ENCODE measurements at regions not wholly inside any gene's neighbourhood (a gene's known extent, or its start where the extent isn't known, plus 50 kb on each side); places are given as distances from the start of the nearest gene placed in this dataset.

GRCh38 chr17:77867308-77867781, 91.2 kb upstream of the TNRC6C start:
- no peak for DNase-seq

- DNase-seq = no peak
Observed at GRCh38 chr17:77867976-77868713, 90.4 kb upstream of the TNRC6C start.

GRCh38 chr17:77869041-77869599, 89.4 kb upstream of the TNRC6C start:
- DNase-seq = no peak

GRCh38 chr17:77869665-77870132, 88.8 kb upstream of the TNRC6C start:
- no peak for DNase-seq

- no peak for DNase-seq
Observed at GRCh38 chr17:77872199-77872598, 86.3 kb upstream of the TNRC6C start.

GRCh38 chr17:77872714-77873499, 85.6 kb upstream of the TNRC6C start:
- no peak for DNase-seq

- no peak for DNase-seq
Observed at GRCh38 chr17:77873500-77874302, 84.8 kb upstream of the TNRC6C start.

GRCh38 chr17:77874303-77875050, 84.0 kb upstream of the TNRC6C start:
- DNase-seq = no peak

GRCh38 chr17:77875051-77875780, 83.3 kb upstream of the TNRC6C start:
- no peak for DNase-seq

- no peak for DNase-seq
Observed at GRCh38 chr17:77875881-77876509, 82.5 kb upstream of the TNRC6C start.

GRCh38 chr17:77877036-77877435, 81.5 kb upstream of the TNRC6C start:
- DNase-seq = no peak

- DNase-seq = no peak
Observed at GRCh38 chr17:77877646-77878355, 80.7 kb upstream of the TNRC6C start.

GRCh38 chr17:77879226-77879895, 79.1 kb upstream of the TNRC6C start:
- no peak for DNase-seq

GRCh38 chr17:77879896-77880280, 78.6 kb upstream of the TNRC6C start:
- DNase-seq = no peak

- DNase-seq = no peak
Observed at GRCh38 chr17:77880711-77881450, 77.6 kb upstream of the TNRC6C start.

- DNase-seq = no peak
Observed at GRCh38 chr17:77881545-77881944, 77.0 kb upstream of the TNRC6C start.

- no peak for DNase-seq
Observed at GRCh38 chr17:77882040-77882439, 76.5 kb upstream of the TNRC6C start.

- no peak for DNase-seq
Observed at GRCh38 chr17:77882481-77883212, 75.9 kb upstream of the TNRC6C start.
